ENCODE measurements at regions not wholly inside any gene's neighbourhood (a gene's known extent, or its start where the extent isn't known, plus 50 kb on each side); places are given as distances from the start of the nearest gene placed in this dataset.

GRCh38 chr11:116501728-116502127, 271.1 kb downstream of the BUD13 start:
- Histone ChIP-seq H3K4me2 (ENCODE audit: low read length) (no peak overlapping the region), H3K79me2 (replicated peaks; ENCODE audit: insufficient read depth, low read length) (no peaks in the 10 kb centered on the region), H3F3A (ENCODE audit: insufficient read depth, low read length, poor library complexity, severe bottlenecking) (no peaks in the 10 kb centered on the region), H3K27ac (ENCODE audit: low read length) (no peak overlapping the region), H4K20me1 (ENCODE audit: insufficient read depth) (no peaks in the 10 kb centered on the region), H3K4me3 (ENCODE audit: low read length) (no peak overlapping the region), H3K36me3 (ENCODE audit: insufficient read depth, low read length) (no peaks in the 10 kb centered on the region), H3K9me2 (ENCODE audit: insufficient read depth, low read length) (no peaks in the 10 kb centered on the region), H2AFZ (ENCODE audit: low read depth, low read length) (no peak overlapping the region), H3K9ac (ENCODE audit: low read length) (no peak overlapping the region), H3K9me3 (ENCODE audit: low read length) (no peaks in the 10 kb centered on the region), H3K27me3 (ENCODE audit: insufficient read depth, low read depth, low read length) (no peaks in the 10 kb centered on the region)
- no peak for TF ChIP-seq MXI1 (conservative IDR thresholded peaks at IDR 0.05; ENCODE audit: poor library complexity, severe bottlenecking)
- no peak for TF ChIP-seq REST (IDR thresholded peaks at IDR 0.05; ENCODE audit: borderline replicate concordance)
- TF ChIP-seq EZH2 (IDR thresholded peaks at IDR 0.05; ENCODE audit: borderline replicate concordance, insufficient read depth, low read length, poor library complexity, severe bottlenecking) = no peak
- no peak for TF ChIP-seq TAF1 (IDR thresholded peaks at IDR 0.05; ENCODE audit: low read depth)
- no peak for TF ChIP-seq RAD21 (conservative IDR thresholded peaks at IDR 0.05)

DNA sequence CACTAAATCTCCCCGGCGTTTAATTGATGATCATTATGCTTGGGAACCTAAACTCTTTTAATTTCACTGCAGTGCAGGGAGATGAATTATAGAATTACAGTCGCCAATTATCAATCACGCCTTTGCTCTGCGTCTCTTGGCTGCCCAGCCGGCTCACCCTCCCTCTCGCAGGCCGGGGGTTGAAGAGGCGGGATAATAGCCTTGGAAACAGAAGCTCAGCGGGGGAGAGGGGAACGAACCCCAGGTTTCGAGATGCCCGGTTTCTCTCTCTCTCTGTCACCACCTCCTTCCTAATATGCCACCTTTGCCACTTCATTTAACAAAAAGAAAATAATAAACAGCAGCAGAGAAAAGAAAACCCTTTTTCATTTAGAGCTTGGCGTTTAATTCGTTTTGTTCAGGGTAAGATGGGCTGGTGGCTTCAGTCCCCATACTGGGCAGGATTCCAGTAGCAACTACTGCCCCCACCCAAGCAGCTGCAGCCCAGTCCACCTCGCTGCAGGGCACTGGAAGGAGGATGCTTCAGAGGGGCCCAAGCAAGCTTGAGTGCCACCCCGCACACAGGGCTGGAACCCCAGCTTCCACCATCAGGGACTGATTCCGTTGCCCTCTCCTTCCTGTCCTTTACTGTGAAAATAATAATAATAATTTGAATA, 271.7 kb downstream of the BUD13 start:
- H3K4me2 ChIP-seq (ENCODE audit: low read length) = peak overlapping the region; percentile 21
- H4K20me1 ChIP-seq (ENCODE audit: insufficient read depth) = no peaks in the 10 kb centered on the region
- H3K9ac ChIP-seq (ENCODE audit: low read length) = peak overlapping the region; percentile 27
- H3K36me3 ChIP-seq (ENCODE audit: insufficient read depth, low read length) = no peaks in the 10 kb centered on the region
- no peaks in the 10 kb centered on the region for H3K27me3 ChIP-seq (ENCODE audit: insufficient read depth, low read depth, low read length)
- TF ChIP-seq, protein P1, sequence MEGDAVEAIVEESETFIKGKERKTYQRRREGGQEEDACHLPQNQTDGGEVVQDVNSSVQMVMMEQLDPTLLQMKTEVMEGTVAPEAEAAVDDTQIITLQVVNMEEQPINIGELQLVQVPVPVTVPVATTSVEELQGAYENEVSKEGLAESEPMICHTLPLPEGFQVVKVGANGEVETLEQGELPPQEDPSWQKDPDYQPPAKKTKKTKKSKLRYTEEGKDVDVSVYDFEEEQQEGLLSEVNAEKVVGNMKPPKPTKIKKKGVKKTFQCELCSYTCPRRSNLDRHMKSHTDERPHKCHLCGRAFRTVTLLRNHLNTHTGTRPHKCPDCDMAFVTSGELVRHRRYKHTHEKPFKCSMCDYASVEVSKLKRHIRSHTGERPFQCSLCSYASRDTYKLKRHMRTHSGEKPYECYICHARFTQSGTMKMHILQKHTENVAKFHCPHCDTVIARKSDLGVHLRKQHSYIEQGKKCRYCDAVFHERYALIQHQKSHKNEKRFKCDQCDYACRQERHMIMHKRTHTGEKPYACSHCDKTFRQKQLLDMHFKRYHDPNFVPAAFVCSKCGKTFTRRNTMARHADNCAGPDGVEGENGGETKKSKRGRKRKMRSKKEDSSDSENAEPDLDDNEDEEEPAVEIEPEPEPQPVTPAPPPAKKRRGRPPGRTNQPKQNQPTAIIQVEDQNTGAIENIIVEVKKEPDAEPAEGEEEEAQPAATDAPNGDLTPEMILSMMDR (IDR thresholded peaks at IDR 0.05; ENCODE audit: poor library complexity, severe bottlenecking) = no peak
- TF ChIP-seq TAF1 (IDR thresholded peaks at IDR 0.05; ENCODE audit: low read depth) = no peak
- no peak for TF ChIP-seq RAD21 (conservative IDR thresholded peaks at IDR 0.05)
- TF ChIP-seq EZH2 (IDR thresholded peaks at IDR 0.05; ENCODE audit: borderline replicate concordance, insufficient read depth, low read length, poor library complexity, severe bottlenecking) = no peak
- TF ChIP-seq SMC3 (conservative IDR thresholded peaks at IDR 0.05; ENCODE audit: poor library complexity) = no peak
- TF ChIP-seq REST (IDR thresholded peaks at IDR 0.05; ENCODE audit: borderline replicate concordance) = no peak
- no peak for TF ChIP-seq POLR2AphosphoS5 (IDR thresholded peaks at IDR 0.05)
- TF ChIP-seq MXI1 (conservative IDR thresholded peaks at IDR 0.05; ENCODE audit: poor library complexity, severe bottlenecking) = no peak
- no peak for TF ChIP-seq EP300 (conservative IDR thresholded peaks at IDR 0.05; ENCODE audit: poor library complexity, severe bottlenecking)
- no peaks in the 10 kb centered on the region for H3K9me2 ChIP-seq (ENCODE audit: insufficient read depth, low read length)
- H2AFZ ChIP-seq (ENCODE audit: low read depth, low read length) = no peak overlapping the region
- no peak overlapping the region for H3K27ac ChIP-seq (ENCODE audit: low read length)
- H3K4me3 ChIP-seq (ENCODE audit: low read length) = no peak overlapping the region
- no peaks in the 10 kb centered on the region for H3F3A ChIP-seq (ENCODE audit: insufficient read depth, low read length, poor library complexity, severe bottlenecking)
- no peaks in the 10 kb centered on the region for H3K9me3 ChIP-seq (ENCODE audit: low read length)
- H3K79me2 ChIP-seq (replicated peaks; ENCODE audit: insufficient read depth, low read length) = no peaks in the 10 kb centered on the region

Data from neural cell (in vitro differentiated cells).